HAP-1 (cell line): ENCODE measurements at regions not wholly inside any gene's neighbourhood (a gene's known extent, or its start where the extent isn't known, plus 50 kb on each side); places are given as distances from the start of the nearest gene placed in this dataset.

Source experiments
- DNase-seq, 2 experiments: peaks; one replicate each; pipeline ENCODE4 v3.0.0-alpha.2; 2016 to 2020; ENCODE audit warnings: low spot score in 2 of 2
- H3K27me3 ChIP-seq: fragments of 250-450 bp; sonication (Bioruptor Pico); 2 replicates; pipeline ENCODE4 v1.5.1; 2020; ENCODE audit warnings: low read depth, mild to moderate bottlenecking, moderate library complexity
- H3K36me3 ChIP-seq: fragments of 250-450 bp; sonication (Bioruptor Pico); replicated peaks from 2 replicates; pipeline ENCODE4 v1.5.1; 2020; ENCODE audit warnings: mild to moderate bottlenecking
- H3K4me1 ChIP-seq: fragments of 250-450 bp; sonication (Bioruptor Pico); 2 replicates; pipeline ENCODE4 v1.5.1; 2020; ENCODE audit warnings: mild to moderate bottlenecking
- H3K4me3 ChIP-seq: fragments of 250-450 bp; sonication (Bioruptor Pico); 2 replicates; pipeline ENCODE4 v1.5.1; 2020; ENCODE audit warnings: mild to moderate bottlenecking, moderate library complexity
- H3K9me3 ChIP-seq: fragments of 250-450 bp; sonication (Bioruptor Pico); 2 replicates; pipeline ENCODE4 v1.5.1; 2020; ENCODE audit warnings: mild to moderate bottlenecking, moderate library complexity
- in situ Hi-C: fragments of 300-500 bp; cut with MboI; formaldehyde crosslinking; loops from 3 replicates; pipeline ENCODE4 v1.14.3; 2020; ENCODE audit warnings: low sequenced_read_pairs, inconsistent platforms, mixed read lengths

DNA sequence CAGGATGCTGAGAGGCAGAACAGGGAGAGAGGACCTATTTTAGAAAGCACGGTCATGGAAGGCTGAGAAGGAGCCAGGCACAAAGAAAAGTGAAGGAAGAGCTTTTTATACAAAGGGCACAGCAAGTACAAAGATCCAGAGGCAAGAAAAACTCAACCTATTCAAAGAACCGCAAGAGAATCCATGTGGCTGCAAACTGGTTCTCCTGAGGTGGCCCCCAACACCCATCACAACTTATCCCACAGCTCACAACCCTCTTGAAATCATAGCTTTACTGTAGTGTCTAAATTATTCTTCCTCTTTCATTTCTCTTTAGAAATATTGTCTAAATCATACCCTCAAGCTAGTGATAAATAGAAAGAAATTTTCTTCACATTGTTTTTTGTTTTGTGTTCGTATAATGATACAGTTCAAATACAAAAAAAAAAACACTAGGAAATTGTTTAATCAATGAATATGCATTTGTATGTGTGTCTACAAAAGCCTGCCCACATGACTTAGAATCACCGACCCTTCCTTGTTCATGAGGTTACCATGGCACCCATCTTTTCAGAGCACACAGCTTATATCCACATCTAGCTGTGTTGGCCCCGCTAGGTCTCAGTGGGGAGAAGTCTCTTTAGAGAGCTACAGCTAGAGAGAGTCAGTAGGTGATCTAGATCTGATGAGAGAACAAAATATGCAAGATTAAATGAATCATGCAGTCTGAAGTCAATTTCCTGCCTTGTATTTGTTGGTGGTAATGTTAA is 126.9 kb upstream of the DCLK2 start:
- H3K27me3 ChIP-seq: no peaks in the 10 kb centered on the region

DNA sequence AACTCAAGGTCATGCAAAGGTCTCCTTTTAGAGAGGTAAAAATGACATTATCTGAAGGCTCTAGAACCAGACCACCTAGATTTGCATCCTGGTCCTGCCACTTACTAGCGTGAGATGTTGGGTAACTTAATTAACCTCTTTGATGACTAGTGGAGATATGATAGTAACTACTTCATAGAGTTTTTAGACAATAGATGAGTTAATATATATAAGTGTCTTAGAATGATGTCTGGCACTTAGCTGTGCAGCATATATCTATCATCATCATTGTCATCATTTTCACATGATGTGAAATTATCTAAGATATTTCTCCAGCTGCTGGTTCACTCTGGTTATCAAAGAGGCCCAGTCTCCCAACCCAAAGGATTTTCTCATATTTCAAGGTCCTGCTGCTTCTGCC is 126.1 kb upstream of the DCLK2 start:
- H3K4me1 ChIP-seq: peaks cover 7% of the 10 kb centered on the region
- H3K36me3 ChIP-seq: no peaks in the 10 kb centered on the region
- no peaks in the 10 kb centered on the region for H3K9me3 ChIP-seq

More for the DNA sequence above, 126.9 kb upstream of the DCLK2 start:
- no peaks in the 10 kb centered on the region for H3K9me3 ChIP-seq
- in situ Hi-C loops: no loop called here
- H3K36me3 ChIP-seq: no peaks in the 10 kb centered on the region
- H3K4me3 ChIP-seq: no peak overlapping the region
- peak; percentile 28 to 47 for DNase-seq
- peaks cover 7% of the 10 kb centered on the region for H3K4me1 ChIP-seq

DNA sequence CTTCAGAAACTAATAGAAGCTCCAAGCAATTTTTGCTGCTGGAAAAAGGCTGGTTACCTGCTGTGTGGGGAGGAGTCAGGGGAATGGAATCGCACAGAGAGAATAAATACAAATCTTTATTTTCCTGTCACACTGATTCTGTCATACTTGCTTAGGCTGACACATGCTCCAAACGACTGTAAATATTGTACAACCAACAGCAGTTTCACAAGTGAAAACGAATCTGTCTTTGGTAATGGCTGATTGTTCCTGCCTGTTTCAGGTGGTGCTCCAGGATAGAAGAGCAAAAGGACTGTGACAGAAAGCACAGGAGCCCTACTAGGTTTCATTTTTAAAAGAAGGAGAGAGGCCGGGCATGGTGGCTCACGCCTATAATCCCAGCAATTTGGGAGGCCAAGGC is 125.5 kb upstream of the DCLK2 start:
- Histone ChIP-seq H3K36me3 (no peaks in the 10 kb centered on the region), H3K4me3 (no peak overlapping the region), H3K9me3 (no peaks in the 10 kb centered on the region), H3K27me3 (no peaks in the 10 kb centered on the region), H3K4me1 (peaks cover 7% of the 10 kb centered on the region)
- no peak for DNase-seq
- in situ Hi-C loops: no loop called here

More for the DNA sequence above, 126.1 kb upstream of the DCLK2 start:
- no peak for DNase-seq
- H3K4me3 ChIP-seq: no peak overlapping the region
- no peaks in the 10 kb centered on the region for H3K27me3 ChIP-seq
- in situ Hi-C loops: no loop called here

DNA sequence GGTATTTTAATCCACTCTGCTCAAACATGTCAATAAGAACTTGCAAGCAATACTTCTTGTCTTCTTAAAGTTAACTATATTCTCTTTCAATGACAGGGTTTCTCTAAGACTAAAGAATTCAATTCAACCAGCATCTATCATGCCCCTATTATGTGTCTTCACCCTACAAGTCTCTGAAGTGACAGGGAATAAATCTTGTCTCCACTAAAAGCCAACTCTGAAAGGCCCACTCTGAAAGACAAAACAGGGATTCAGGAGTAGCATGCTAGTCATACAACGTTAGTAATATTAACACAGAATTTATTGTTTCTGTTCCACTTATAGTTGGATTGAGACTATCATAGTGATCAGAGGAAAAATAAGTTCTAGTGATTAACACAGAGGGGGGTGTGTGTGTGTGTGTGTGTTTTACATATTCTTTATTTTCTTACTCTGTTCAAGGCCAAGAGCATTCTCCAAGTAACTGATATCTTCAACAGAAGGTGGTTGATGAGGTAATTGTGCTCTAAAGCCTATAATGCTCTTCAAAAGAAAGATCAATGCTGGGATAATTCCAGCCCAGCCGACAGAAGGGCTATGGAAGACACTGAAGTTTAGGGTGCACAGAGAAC is 122.4 kb upstream of the DCLK2 start:
- Histone ChIP-seq H3K36me3 (no peaks in the 10 kb centered on the region), H3K27me3 (no peaks in the 10 kb centered on the region), H3K4me1 (peaks cover 7% of the 10 kb centered on the region; the same call in 1 of the 2 replicates), H3K9me3 (no peaks in the 10 kb centered on the region), H3K4me3 (no peak overlapping the region)
- peak in 1 of 2 experiments; percentile 6 for DNase-seq
- in situ Hi-C loops: no loop called here

DNA sequence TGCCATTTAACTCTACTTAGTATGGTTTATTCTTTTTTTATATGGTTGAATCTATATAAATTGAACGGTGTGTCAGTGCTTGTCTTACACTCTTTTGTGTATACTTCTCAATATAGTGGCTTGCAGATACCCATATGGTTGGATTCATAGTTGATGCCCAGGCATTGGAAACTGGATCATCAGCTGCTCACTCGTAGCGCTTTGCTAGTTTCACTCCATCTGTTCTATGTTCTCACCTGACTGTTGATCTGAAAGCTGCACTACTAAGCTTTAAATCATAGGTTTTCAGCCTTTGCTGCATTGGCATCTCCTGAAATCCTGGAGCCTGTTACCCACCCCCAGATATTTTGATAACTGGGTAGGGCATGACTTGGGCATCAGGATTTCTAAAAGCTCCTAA is 121.6 kb upstream of the DCLK2 start:
- DNase-seq: no peak
- in situ Hi-C loops: no loop called here
- Histone ChIP-seq H3K36me3 (no peaks in the 10 kb centered on the region), H3K9me3 (no peaks in the 10 kb centered on the region), H3K4me3 (no peak overlapping the region), H3K27me3 (no peaks in the 10 kb centered on the region), H3K4me1 (peaks cover under 1% of the 10 kb centered on the region; the same call in 1 of the 2 replicates)

DNA sequence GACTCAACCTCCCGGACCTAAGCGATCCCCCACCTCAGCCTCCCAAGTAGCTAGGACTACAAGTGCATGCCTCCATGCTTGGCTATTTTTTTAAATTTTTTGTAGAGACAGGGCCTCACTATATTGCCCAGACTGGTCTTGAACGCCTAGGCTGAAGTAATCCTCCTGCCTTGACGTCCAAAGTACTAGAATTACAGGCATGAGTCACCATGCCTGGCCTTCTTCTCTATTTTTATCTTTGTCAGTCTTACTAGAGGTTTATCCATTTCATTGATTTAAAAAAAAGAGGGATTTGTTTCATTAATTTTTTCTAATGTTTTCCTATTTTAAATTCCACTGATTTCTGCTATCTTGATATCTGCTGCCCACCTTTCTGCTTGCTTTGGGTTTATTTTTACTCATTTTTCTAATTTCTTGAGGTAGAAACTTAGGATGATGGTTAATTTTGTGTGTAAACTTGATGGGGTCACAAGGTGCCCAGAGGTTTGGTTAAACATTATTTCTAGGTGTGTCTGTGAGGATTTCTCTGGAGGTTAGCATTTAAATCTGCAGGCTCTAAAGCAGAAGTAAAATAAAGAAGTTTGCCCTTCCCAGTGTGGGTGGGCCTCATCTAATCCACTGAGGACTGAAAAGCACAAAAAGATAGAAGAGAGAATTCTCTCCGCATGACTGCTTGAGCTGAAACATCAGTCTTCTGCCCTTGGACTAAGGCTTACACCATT is 116.2 kb upstream of the DCLK2 start:
- in situ Hi-C loops: no loop called here
- no peaks in the 10 kb centered on the region for H3K9me3 ChIP-seq

DNA sequence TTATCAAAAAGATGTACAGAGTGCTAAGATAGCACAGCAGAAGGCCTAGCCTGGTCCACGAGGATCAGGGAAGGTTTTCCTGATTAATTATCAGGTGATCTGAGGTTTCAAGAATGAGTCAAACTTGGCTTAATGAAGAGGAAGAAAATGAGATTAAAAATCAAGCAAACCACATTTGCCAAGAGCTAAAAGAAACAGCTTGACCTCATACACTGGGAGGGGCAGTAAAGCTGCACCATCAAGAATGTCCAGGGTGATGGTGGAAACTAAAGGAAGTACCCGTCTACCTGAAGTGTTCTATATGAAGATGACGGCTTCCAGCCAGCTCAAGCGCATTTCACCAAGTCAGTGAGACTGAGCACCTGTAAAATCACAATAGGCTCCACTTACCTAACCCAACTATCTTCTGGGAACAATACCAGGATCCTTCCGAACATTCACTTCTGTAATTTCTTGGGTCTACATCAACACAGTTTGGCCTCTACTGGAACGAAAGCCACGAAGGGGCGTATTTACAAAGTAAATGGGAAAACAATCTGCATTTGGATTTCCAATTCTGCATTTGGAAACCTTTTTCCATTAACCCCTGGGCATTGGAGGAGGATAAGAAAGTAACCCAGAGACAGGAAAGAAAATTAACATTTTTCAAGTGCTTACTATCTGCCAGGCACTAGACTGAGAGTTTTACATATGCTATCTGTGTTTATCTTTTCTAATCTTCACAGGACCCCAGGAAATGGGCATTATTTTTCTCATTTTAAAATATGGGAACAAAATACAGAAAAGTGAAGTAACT is 114.0 kb upstream of the DCLK2 start:
- no peaks in the 10 kb centered on the region for H3K9me3 ChIP-seq
- no peak overlapping the region for H3K4me3 ChIP-seq
- in situ Hi-C loops: no loop called here

More for the DNA sequence above, 116.2 kb upstream of the DCLK2 start:
- no peak overlapping the region for H3K4me3 ChIP-seq
- H3K4me1 ChIP-seq: no peaks in the 10 kb centered on the region
- H3K27me3 ChIP-seq: no peaks in the 10 kb centered on the region; the same call in 1 of the 2 replicates
- no peak for DNase-seq
- no peaks in the 10 kb centered on the region for H3K36me3 ChIP-seq

DNA sequence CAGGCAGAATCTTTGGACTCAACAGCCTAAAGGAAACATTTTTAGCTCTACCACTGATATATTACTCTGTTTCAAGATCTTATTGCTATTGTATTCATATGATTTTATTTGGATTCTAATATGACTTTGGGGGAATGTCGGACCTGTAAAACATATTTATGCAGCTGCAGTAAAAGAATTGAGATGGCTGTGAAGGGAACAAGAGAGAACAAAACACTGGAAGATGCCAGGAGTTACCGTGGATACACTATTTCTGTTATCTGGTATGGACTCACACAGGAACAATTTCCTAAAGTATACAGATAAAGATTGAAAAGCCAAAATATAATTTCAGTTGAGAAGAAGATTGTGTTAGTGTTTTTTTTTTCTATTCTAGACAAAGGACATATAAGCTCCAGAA is 113.0 kb upstream of the DCLK2 start:
- no peak for DNase-seq
- no peaks in the 10 kb centered on the region for H3K4me1 ChIP-seq
- no peaks in the 10 kb centered on the region for H3K36me3 ChIP-seq
- H3K9me3 ChIP-seq: no peaks in the 10 kb centered on the region
- in situ Hi-C loops: no loop called here
- H3K27me3 ChIP-seq: no peaks in the 10 kb centered on the region; the same call in 1 of the 2 replicates
- H3K4me3 ChIP-seq: no peak overlapping the region

More for the DNA sequence above, 114.0 kb upstream of the DCLK2 start:
- no peak for DNase-seq
- Histone ChIP-seq H3K4me1 (no peaks in the 10 kb centered on the region), H3K27me3 (no peaks in the 10 kb centered on the region; the same call in 1 of the 2 replicates), H3K36me3 (no peaks in the 10 kb centered on the region)

DNA sequence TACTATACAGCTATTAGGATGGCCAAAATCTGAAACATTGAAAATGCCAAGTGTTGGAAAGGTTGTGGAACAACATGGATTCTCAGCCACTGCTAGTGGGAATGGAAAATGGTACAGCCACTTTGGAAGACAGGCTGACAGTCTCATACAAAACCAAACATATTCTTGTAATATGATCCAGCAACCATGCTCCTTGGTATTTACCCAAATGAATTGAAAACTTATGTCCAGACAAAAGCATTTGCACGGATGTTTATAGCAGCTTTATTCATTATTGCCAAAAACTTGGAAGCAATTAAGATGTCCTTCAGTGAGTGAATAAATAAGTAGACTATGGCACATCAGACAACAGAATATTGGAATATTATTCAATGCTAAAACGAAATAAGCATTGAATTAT is 105.8 kb upstream of the DCLK2 start:
- no peaks in the 10 kb centered on the region for H3K9me3 ChIP-seq
- no peaks in the 10 kb centered on the region for H3K36me3 ChIP-seq
- DNase-seq: no peak
- in situ Hi-C loops: no loop called here
- H3K27me3 ChIP-seq: peaks cover 23% of the 10 kb centered on the region
- no peak overlapping the region for H3K4me3 ChIP-seq
- no peaks in the 10 kb centered on the region for H3K4me1 ChIP-seq

DNA sequence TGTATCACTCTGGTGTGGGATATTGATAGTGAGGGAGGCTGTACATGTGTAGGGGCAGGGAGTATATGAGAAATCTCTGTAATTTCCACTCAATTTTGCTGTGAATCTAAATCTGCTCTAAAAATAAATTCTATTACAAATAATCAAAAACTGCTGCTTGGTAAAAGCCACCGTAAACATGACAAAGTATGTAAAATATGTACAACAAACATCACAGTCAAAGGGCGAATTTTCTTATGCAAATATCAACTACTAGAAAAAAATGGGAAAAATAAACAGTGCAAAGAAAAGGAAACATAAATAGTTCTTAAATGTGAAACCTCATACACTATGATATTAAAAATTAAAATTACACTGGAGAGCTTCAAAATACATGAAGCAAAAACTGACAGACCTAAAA is 105.1 kb upstream of the DCLK2 start:
- no peak overlapping the region for H3K4me3 ChIP-seq
- in situ Hi-C loops: no loop called here

DNA sequence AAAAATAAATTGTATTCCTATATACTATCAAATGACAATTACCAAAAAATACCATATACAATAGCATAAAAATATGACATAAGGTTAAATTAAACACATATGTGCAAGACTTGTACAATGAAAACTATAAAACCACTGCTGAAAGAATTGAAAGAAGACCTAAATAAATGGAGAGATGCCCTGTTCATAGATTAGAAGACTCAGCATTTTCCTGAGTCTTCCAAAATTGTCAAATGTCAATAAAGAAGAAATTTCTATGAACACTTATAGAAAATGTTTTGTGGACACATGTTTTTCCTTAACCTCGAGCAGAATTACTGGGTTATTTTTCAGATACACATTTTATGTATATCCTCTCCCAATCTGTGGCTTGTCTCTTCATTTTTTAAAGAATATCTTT is 103.1 kb upstream of the DCLK2 start:
- no peaks in the 10 kb centered on the region for H3K4me1 ChIP-seq
- no peak for DNase-seq
- H3K36me3 ChIP-seq: no peaks in the 10 kb centered on the region
- in situ Hi-C loops: no loop called here
- H3K27me3 ChIP-seq: peaks cover 24% of the 10 kb centered on the region
- H3K4me3 ChIP-seq: no peak overlapping the region
- H3K9me3 ChIP-seq: no peaks in the 10 kb centered on the region

More for the DNA sequence above, 105.1 kb upstream of the DCLK2 start:
- H3K9me3 ChIP-seq: no peaks in the 10 kb centered on the region
- no peak for DNase-seq
- peaks cover 24% of the 10 kb centered on the region for H3K27me3 ChIP-seq
- H3K4me1 ChIP-seq: no peaks in the 10 kb centered on the region
- H3K36me3 ChIP-seq: no peaks in the 10 kb centered on the region

DNA sequence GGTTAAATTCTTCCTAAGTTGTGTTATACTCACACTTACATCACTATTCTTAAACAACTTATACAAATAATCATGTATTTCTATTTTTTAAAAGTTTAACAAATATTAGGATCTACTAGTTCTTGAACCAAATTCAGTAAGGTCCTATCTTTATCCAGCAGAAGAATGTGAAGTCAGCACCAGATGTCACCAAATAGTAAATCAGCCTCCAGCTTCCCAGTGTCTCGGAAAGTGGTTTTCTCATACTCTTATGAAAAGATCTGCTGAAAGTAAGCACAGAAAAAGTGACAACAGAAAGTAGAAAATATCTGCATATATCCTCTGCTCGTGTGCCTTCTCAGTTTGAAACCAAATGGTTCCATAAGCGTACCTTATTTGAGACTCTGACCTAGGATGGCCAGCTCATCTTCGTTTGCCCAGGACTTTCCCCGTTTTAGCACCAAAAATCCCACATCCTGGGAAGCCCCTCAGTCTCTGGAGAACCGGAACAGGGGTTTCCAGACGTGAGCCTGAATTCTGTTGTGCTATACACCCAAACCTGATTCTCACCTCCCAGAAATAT is 98.0 kb upstream of the DCLK2 start:
- no peak overlapping the region for H3K4me3 ChIP-seq
- no peak for DNase-seq
- no peaks in the 10 kb centered on the region for H3K4me1 ChIP-seq
- in situ Hi-C loops: no loop called here
- H3K9me3 ChIP-seq: no peaks in the 10 kb centered on the region
- H3K36me3 ChIP-seq: no peaks in the 10 kb centered on the region
- H3K27me3 ChIP-seq: peaks cover 9% of the 10 kb centered on the region

DNA sequence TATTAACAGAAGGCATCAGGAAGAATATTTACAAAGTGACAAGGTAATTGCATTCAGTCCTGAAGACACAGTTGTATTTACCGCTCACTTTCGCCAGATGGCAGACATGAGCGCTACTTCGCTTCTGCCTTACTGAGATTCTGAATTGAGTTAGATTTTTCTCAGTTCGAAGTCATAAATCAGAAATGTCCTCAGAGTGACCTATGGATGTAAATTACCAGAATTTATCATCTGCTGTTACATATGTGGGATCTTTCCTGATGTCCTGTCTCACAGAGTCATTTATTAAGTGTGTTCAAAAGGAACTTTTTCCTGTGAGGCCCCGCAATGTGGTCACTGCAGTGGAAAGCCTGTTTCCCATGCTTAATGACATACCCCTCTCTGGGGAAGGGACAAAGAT is 97.3 kb upstream of the DCLK2 start:
- Histone ChIP-seq H3K9me3 (no peaks in the 10 kb centered on the region), H3K36me3 (no peaks in the 10 kb centered on the region), H3K4me1 (no peaks in the 10 kb centered on the region), H3K27me3 (peaks cover 5% of the 10 kb centered on the region; the same call in 1 of the 2 replicates), H3K4me3 (no peak overlapping the region)
- peak; percentile 54 to 67 for DNase-seq
- in situ Hi-C loops: no loop called here
